Ovary (tissue), 3 donors: ENCODE measurements at regions not wholly inside any gene's neighbourhood (a gene's known extent, or its start where the extent isn't known, plus 50 kb on each side); places are given as distances from the start of the nearest gene placed in this dataset.

Experiments used
- POLR2A ChIP-seq: fragments of 450-650 bp; IDR thresholded peaks from one replicate; pipeline ENCODE4 v1.6.1; 2017; ENCODE audit warnings: antibody characterized with exemption, mild to moderate bottlenecking, moderate library complexity
- TF ChIP-seq, protein P1 (sequence below), 3 donors: fragments of 450-650 bp in 2 of 3; fragments of 200-600 bp in 1 of 3; IDR thresholded peaks; one replicate each; pipeline versions ENCODE4 v1.5.1 to v1.8.0; 2016 to 2022; ENCODE audit warnings: antibody characterized with exemption in 3 of 3, mild to moderate bottlenecking in 1 of 3
- donor health status: DM: no; HTN: no; CAD: no.

DNA sequence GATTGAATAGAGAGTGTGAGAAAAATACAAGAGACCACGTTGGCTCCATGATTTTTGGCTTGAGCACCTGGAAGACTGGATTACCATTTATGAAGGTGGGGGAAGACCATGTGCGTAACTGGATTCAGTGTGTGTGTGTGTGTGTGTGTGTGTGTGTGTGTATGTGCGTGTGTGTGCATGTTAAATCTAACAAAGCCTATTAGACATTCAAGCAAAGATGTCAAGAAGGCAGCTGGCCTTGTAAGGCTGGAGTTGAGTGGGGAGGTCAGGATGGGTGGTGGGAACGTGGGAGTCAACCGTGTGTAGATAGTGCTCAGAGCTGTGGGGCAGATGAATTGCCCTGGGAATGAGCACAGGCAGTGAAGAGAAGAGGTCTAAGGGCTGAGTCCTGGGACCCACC lies 293.8 kb upstream of the POU3F1 start:
- TF ChIP-seq POLR2A, result no peak
- TF ChIP-seq, protein P1, sequence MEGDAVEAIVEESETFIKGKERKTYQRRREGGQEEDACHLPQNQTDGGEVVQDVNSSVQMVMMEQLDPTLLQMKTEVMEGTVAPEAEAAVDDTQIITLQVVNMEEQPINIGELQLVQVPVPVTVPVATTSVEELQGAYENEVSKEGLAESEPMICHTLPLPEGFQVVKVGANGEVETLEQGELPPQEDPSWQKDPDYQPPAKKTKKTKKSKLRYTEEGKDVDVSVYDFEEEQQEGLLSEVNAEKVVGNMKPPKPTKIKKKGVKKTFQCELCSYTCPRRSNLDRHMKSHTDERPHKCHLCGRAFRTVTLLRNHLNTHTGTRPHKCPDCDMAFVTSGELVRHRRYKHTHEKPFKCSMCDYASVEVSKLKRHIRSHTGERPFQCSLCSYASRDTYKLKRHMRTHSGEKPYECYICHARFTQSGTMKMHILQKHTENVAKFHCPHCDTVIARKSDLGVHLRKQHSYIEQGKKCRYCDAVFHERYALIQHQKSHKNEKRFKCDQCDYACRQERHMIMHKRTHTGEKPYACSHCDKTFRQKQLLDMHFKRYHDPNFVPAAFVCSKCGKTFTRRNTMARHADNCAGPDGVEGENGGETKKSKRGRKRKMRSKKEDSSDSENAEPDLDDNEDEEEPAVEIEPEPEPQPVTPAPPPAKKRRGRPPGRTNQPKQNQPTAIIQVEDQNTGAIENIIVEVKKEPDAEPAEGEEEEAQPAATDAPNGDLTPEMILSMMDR (IDR thresholded peaks at IDR 0.05), result no peak
